A673 (cell line): ENCODE measurements at regions not wholly inside any gene's neighbourhood (a gene's known extent, or its start where the extent isn't known, plus 50 kb on each side); places are given as distances from the start of the nearest gene placed in this dataset.

Experiments
- EZH2 ChIP-seq: fragments of 200-600 bp; sonication (generic); IDR thresholded peaks from 2 replicates; pipeline ENCODE4 v1.6.1; 2017; ENCODE audit warnings: borderline replicate concordance, low read depth, mild to moderate bottlenecking, mixed read lengths, antibody characterized with exemption, low read length; ENCODE audit not compliant: poor library complexity, severe bottlenecking
- TF ChIP-seq, protein P1 (sequence below): fragments of 300-800, 200-600 bp; sonication (generic); conservative IDR thresholded peaks from 2 replicates; pipeline ENCODE4 v1.5.1; 2017; ENCODE audit warnings: low read depth, mild to moderate bottlenecking, antibody characterized with exemption, low read length, moderate library complexity, mixed read lengths

DNA sequence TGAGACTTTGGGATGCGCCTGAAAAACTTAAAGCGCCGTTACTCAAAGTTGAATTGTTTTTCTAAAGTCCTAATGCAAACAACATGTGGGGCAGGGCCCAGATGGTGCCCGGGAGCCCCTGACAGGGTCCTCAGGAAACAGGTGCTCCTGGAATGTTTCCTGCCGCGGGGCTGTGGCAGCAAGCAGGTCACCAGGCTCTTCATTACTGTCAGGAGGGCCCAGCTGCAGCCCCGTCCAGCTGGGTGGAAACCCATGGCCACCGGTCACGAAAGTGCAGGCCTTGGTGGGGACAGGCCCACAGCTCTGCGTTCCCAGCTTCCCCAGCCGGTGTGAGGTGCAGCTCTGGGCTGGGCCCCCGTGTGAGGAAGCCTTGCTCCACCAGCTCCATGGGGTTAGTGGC, 63.9 kb upstream of the GATA2 start:
- TF ChIP-seq, protein P1, sequence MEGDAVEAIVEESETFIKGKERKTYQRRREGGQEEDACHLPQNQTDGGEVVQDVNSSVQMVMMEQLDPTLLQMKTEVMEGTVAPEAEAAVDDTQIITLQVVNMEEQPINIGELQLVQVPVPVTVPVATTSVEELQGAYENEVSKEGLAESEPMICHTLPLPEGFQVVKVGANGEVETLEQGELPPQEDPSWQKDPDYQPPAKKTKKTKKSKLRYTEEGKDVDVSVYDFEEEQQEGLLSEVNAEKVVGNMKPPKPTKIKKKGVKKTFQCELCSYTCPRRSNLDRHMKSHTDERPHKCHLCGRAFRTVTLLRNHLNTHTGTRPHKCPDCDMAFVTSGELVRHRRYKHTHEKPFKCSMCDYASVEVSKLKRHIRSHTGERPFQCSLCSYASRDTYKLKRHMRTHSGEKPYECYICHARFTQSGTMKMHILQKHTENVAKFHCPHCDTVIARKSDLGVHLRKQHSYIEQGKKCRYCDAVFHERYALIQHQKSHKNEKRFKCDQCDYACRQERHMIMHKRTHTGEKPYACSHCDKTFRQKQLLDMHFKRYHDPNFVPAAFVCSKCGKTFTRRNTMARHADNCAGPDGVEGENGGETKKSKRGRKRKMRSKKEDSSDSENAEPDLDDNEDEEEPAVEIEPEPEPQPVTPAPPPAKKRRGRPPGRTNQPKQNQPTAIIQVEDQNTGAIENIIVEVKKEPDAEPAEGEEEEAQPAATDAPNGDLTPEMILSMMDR: no peak
- TF ChIP-seq EZH2: no peak
